RWPE2 (cell line): ENCODE measurements at regions not wholly inside any gene's neighbourhood (a gene's known extent, or its start where the extent isn't known, plus 50 kb on each side); places are given as distances from the start of the nearest gene placed in this dataset.
"Not testable (repeated sequence)": the region's sequence is repeated elsewhere in the genome, so short reads cannot be mapped to it uniquely, and the experiment has no call there.

ENCODE experiments used
- ATAC-seq: fragments of 200-7000 bp; cut with Tn5 transposase; 3 replicates; pipeline ENCODE4 v1.9.1; 2021; ENCODE audit warnings: low read depth
- DNase-seq: peaks from one replicate; pipeline ENCODE4 v3.0.0-alpha.2; 2020; ENCODE audit warnings: low spot score
- H3K27ac ChIP-seq: fragments of 450-650 bp; 2 replicates; pipeline ENCODE4 v1.5.1; 2017; ENCODE audit warnings: mild to moderate bottlenecking; ENCODE audit not compliant: poor library complexity, severe bottlenecking
- H3K27me3 ChIP-seq: fragments of 250-450 bp; sonication (Bioruptor Pico); 2 replicates; pipeline ENCODE4 v1.5.1; 2021; ENCODE audit warnings: mild to moderate bottlenecking, moderate library complexity; ENCODE audit not compliant: insufficient read depth, poor library complexity, severe bottlenecking
- H3K36me3 ChIP-seq: fragments of 250-450 bp; sonication (Bioruptor Pico); 2 replicates; pipeline ENCODE4 v1.5.1; 2020; ENCODE audit warnings: low read depth, mild to moderate bottlenecking, moderate library complexity
- H3K4me1 ChIP-seq: fragments of 250-450 bp; sonication (Bioruptor Pico); 2 replicates; pipeline ENCODE4 v1.5.1; 2021; ENCODE audit warnings: mild to moderate bottlenecking, moderate library complexity; ENCODE audit not compliant: insufficient read depth, poor library complexity, severe bottlenecking
- H3K4me3 ChIP-seq: fragments of 250-450 bp; sonication (Bioruptor Pico); 2 replicates; pipeline ENCODE4 v1.5.1; 2021; ENCODE audit warnings: mild to moderate bottlenecking, moderate library complexity; ENCODE audit not compliant: severe bottlenecking
- H3K9me3 ChIP-seq: fragments of 250-450 bp; sonication (Bioruptor Pico); 2 replicates; pipeline ENCODE4 v1.5.1; 2021; ENCODE audit warnings: mild to moderate bottlenecking, moderate library complexity; ENCODE audit not compliant: severe bottlenecking
- CTCF ChIP-seq: fragments of 450-650 bp; IDR thresholded peaks from one replicate; pipeline ENCODE4 v1.5.1; 2017; ENCODE audit warnings: mild to moderate bottlenecking, moderate library complexity; ENCODE audit not compliant: poor library complexity, severe bottlenecking

- no peak overlapping the region for H3K4me3 ChIP-seq
- no peak for TF ChIP-seq CTCF
- H3K27ac ChIP-seq, result no peak overlapping the region
- no peaks in the 10 kb centered on the region for H3K36me3 ChIP-seq
- peaks cover 2% of the 10 kb centered on the region for H3K4me1 ChIP-seq
- ATAC-seq, result no peak
- no peaks in the 10 kb centered on the region for H3K9me3 ChIP-seq
- DNase-seq, result no peak
- H3K27me3 ChIP-seq, result no peaks in the 10 kb centered on the region
Observed at GRCh38 chr5:106633825-106634224, 1036.9 kb downstream of the EFNA5 start.

GRCh38 chr5:106628456-106628855 is 1042.3 kb downstream of the EFNA5 start:
- ATAC-seq, H3K27ac ChIP-seq, H3K27me3 ChIP-seq, H3K36me3 ChIP-seq, H3K9me3 ChIP-seq, DNase-seq, H3K4me3 ChIP-seq, H3K4me1 ChIP-seq: not testable (repeated sequence)

GRCh38 chr5:106610041-106610440 is 1060.7 kb downstream of the EFNA5 start:
- no peak for DNase-seq
- TF ChIP-seq CTCF, result no peak
- ATAC-seq, result no peak
- H3K4me1 ChIP-seq, result no peaks in the 10 kb centered on the region
- no peak overlapping the region for H3K4me3 ChIP-seq
- no peaks in the 10 kb centered on the region for H3K27me3 ChIP-seq
- no peaks in the 10 kb centered on the region for H3K9me3 ChIP-seq
- H3K27ac ChIP-seq, result no peak overlapping the region
- no peaks in the 10 kb centered on the region for H3K36me3 ChIP-seq

GRCh38 chr5:106601620-106602019 is 1069.1 kb downstream of the EFNA5 start:
- Histone ChIP-seq H3K27ac (no peak overlapping the region), H3K4me1 (no peaks in the 10 kb centered on the region), H3K36me3 (no peaks in the 10 kb centered on the region), H3K4me3 (no peak overlapping the region), H3K27me3 (no peaks in the 10 kb centered on the region), H3K9me3 (no peaks in the 10 kb centered on the region)
- no peak for TF ChIP-seq CTCF
- DNase-seq (no peak), ATAC-seq (no peak)

- no peaks in the 10 kb centered on the region for H3K4me1 ChIP-seq
- ATAC-seq (no peak), DNase-seq (no peak)
- H3K36me3 ChIP-seq, result no peaks in the 10 kb centered on the region
- no peaks in the 10 kb centered on the region for H3K9me3 ChIP-seq
- no peak overlapping the region for H3K4me3 ChIP-seq
- H3K27me3 ChIP-seq, result no peaks in the 10 kb centered on the region
- TF ChIP-seq CTCF, result no peak
- no peak overlapping the region for H3K27ac ChIP-seq
Observed at GRCh38 chr5:106600803-106601202, 1069.9 kb downstream of the EFNA5 start.
